ENCODE measurements at regions not wholly inside any gene's neighbourhood (a gene's known extent, or its start where the extent isn't known, plus 50 kb on each side); places are given as distances from the start of the nearest gene placed in this dataset.
"Not testable (repeated sequence)": the region's sequence is repeated elsewhere in the genome, so short reads cannot be mapped to it uniquely, and the experiment has no call there.

DNA sequence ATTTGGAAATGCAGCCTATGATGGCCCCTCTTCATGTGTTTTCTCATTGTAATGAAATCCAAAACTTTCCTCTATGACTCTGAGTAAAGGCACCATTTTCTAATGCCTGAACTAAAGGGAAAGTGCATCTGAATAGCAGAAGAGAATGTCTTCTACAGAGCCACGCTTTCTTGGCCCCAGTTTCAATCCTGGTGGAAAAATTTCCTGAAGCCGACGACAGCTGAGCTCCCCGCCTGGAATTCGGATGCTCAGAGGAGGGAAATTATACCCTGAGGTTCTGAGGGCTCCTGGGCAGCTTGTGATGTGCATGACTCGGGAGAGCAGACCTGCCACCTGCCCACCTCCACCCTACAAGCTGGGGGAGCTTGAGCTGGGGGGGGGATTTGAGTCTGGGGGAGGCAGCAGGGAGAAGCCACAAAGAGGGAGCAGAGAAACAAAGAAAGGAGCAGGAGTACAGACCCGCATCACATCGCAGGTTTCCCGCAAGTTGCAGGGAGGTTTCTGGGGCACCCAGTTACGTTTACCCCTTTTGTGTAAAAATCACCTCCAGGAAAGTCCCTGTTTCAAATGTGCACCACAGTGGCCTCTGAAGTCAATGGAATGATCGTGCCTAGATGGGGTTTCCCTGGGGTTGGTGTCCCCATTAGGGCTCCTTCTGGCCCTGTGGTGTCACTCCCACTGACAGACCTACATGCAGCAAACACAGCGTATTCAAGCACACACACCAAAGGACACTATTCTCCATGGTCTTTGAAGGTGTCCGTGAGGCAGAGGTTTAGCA, 145.6 kb upstream of the RBPJ start:
- no peak for DNase-seq (ENCODE audit: low read depth in 2 of 2)

DNA sequence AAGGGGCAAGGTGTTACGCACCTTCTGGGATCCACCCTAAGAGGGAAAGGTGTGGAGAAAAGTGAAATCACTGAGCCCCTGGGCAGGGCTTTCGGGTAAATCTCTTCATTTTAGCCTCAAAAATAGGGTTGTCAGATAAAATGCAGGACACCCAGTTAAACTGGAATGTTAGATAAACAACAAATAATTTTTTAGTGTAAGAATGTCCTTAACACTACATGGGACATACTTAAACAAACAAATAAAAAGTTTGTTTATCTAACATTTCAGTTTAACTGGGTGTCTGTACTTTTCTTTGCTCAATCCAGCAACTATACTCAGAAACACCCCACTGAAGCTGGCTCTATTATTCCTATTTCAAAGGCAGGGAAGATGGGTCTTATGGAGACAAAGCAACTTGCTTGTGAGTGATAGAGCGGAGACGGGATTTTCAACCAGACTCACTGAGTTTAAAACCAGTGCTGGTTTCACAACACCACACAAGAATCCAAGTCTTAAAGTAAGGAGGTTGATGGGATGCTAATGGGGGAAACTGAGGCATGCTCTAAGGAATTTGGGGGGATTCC, 144.8 kb upstream of the RBPJ start:
- no peak for DNase-seq (ENCODE audit: low read depth in 2 of 2)

DNA sequence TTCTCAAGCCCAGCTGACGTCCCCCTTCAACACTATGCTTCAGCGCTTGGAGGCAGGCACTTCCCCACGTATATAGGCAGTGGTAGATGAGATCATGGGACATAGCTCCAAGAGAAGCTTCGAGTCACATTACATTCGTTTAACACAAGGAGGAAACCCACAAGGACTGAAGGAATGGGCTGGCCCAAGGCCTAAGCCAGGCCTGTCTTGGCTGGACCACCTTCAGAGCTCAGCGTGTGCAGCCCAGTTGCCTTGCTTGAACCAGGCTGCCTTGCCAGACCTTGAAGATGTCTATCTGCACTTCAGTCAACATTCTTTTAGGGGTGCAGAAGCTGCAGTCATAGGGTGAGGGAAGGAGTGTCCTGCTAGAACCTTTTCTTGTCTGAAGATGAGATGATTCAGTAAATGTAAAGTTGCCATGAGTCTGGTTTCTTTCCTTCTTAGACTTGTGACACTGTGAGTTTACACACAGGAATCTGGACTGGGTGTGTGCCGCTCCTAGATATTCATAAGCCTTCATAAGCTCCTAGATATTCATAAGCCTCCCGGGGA, 144.1 kb upstream of the RBPJ start:
- no peak for DNase-seq (ENCODE audit: low read depth in 2 of 2)

DNA sequence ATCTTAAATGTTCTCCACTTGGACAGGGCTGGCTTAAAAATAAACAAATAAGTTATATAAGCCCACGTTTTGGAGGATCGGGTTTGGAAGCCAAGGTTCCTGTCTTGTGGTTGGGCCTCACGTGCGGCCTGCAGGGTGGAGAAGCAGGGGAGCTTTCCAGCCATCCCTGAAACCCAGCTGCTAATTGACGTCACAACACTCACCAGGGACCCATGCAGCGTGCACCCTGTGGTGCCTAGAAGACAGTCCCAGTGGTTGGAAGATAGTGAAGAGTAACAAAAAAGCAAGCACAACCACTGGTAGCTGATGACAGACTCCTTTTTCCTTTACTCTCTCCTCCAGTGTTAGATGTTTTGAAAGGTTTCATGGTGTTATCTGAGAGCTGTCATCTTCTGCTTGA, 142.0 kb upstream of the RBPJ start:
- DNase-seq (ENCODE audit: low read depth in 2 of 2), result no peak

DNA sequence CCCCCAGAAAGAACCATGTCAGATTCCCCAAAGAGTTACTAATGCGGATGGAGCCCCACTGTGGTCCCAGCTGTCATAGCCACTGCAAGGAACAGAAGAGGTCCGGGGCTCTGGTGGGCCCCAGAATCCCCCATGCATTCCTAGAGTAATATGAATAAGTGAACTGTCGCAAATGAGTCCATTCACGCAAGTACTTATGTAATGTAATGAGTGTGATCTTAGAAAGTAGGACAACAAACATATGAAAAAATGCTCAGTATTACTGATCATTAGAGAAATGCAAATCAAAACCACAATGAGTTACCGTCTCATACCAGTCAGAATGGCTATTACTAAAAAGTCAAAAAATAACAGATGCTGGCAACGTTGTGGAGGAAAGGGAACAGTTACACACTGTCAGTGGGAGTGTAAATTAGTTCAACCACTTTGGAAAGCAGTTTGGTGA, 141.5 kb upstream of the RBPJ start:
- no peak for DNase-seq (ENCODE audit: low read depth in 2 of 2)

DNA sequence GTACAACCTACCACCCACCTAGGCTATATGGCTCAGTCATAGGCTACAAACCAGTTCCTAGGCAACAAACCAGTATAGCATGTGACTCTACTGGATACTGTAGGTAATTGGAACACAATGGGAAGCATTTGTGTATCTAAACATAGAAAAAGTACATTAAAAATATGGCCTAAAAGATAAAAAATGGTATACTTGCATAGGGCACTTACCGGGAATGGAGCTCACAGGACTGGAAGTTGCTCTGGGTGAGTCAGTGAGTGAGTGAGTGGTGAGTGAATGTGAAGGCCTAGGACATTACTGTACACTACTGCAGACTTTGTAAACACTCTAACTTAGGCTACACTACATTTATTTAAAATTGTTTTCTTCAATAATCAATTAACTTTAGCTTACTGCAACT, 139.2 kb upstream of the RBPJ start:
- no peak for DNase-seq (ENCODE audit: low read depth in 2 of 2)

DNA sequence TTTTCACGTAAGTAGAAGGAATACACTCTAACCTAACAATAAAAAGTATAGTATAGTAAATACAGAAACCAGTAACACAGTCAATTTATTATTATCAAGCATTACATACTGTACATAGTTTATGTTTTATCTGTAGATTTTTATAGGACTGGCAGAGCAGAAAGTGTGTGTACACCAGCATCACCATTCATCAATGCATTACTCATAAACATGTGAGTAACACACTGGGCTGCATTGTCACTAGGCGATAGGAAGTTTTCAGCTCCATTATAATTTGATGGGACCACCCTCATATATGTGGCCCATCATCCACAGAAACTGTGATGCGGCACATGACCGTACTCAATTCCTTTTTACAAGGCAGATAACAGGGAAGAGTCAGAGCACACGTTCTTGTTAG, 137.8 kb upstream of the RBPJ start:
- no peak for DNase-seq (ENCODE audit: low read depth in 2 of 2)

DNA sequence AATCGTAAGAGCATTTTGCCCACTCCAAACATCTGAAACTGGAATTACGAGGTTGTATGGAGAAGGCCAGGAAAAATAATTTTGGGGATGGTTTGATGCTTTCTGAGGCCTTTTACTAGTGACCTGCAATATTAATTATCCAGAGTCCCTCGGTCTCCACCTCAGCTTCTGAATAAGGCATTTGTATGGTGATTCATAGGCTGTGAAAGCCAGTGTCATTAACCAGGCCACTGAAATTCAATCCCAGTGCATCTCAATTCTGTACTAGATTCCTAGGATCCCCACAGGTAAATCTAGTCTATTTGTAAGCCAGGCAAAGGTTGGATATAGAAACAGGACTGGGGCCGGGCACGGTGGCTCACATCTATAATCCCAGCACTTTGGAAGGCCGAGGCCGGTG, 135.4 kb upstream of the RBPJ start:
- no peak for DNase-seq (ENCODE audit: low read depth in 2 of 2)

DNA sequence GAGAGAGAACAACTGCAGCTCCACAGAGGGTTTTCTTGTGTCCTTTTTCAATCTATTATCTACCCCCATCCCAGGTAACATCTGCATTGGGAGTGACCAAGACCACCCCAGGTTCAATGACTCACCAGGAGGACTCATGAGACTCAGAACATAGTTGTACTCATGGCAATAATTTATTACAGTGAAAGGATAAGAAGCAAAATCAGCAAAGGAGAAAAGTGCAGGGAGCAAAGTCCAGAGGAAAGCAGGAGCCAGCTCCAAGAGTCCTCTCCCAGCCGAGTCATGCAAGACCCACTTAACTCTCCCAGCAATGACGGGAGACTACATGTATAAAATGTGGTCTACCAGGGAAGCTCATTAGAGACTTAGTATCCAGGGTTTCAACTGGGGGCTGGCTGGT, 129.5 kb upstream of the RBPJ start:
- no peak for DNase-seq (ENCODE audit: low read depth in 2 of 2)

DNA sequence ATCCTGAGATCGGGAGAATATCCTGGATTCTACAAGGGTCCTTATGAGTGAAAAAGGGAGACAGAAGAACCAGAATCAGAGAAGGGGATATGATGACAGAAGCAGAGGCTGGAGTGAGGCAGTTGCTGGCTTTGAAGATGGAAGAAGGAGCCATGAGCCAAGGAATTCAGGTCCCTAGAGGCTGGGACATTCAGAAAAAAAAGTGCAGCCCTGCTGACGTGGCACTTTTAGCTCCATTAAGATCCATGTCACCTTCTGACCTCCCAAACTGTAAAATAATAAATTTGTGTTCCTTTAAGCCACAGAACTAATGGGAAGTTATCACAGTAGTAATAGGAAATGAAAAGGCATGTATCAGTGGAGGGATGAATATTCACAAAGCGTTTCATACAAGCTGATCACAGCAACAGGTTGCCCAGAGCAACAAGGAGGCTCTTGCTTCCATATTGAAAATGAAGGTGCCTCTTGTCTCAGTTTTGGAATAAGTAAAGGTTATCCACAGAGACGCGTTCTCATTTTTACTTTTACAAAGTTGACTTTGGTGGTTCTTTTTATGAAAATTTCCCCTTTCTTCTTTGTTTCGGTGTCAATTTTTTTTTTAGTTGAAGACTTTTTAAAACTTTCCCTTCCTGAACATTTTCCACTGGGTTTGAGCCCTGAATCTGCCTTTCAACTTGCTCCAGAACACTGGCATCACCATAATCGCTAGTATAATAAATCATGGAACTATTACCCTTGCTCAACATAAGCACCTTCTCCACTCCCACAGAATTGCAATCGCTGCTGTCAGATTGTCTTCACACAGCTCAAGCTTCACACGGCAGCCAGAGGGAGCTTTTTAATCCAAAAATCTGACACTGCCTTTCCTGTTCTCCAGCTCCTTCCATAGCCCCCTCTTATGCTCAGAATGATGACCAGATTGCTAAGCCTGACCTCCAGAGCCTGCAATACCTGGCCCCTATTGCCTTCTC, 127.6 kb upstream of the RBPJ start:
- no peak for DNase-seq (ENCODE audit: low read depth in 2 of 2)

DNA sequence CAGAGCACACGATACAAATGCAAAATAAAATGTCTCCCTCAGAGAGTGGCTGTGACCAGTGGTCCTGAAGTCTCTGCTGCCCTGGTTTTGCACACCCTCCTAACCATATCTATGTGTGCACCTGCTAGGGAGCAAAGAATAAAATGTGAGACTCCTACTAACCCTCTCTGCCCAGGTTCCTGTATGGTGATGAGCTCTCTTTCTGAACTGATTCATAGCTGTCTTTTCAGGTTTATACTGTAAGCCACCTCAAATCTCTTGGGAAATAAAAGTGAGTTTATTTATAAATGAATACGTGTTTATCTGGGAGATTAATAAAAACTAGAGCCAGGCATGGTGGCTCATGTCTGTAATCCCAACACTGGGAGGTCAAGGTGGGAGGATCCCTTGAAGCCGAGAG, 126.0 kb upstream of the RBPJ start:
- DNase-seq (ENCODE audit: low read depth in 2 of 2), result no peak

DNA sequence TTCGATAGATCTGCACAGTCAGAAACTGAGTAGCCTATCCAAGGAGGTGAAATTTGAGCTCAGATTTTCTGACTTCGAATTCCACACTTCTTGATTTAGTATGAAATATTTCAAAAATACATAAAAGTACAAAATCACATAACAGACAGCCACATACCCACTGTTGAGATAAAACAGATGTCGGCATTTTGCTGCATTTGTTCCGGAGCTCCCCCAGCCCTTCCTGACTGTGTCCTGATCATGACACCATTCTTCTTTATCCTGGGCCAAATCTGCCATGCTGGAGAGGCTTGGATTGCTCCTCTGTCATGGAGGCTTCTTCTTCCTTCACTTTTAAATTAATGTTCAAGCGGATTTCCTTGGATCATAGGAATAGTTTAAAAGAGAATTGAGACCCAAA, 124.2 kb upstream of the RBPJ start:
- DNase-seq (ENCODE audit: low read depth in 2 of 2), result no peak

DNA sequence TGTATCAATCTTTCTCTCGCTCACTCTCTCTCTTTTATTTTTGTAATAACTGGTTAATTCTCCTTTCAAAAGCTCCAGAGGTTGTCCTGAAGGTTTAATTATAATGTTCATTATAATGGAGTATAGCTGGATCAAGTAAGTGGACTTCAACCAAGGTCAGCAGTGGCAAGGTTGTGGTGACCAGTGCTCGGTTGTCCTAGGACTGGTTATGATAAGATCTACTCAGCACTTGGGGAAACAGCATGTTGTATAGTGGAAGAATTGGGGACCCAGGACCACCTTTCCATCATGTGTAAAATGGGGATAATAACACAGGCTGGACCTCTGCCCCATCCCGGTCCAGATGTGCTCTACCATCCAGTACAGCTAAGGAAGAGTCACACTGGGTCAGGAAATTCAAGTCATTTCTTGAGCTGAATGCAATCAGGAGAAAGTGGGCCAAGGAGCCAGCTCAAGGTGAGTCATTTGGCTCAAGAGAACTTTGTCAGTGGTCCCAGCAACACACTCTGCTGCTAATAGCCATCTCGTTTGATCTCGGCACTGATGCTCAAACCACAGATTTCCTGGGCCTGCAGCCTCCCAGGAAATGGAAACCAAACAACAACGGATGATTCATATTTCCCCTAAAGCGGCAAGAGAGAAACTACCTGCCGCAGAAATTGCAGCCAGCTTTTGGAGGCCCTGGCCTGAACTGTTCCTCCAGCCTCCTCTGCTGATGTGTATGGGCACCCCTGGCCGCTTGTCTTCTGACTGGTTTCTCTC, 123.6 kb upstream of the RBPJ start:
- peak; percentile 41 to 69 for DNase-seq (ENCODE audit: low read depth in 2 of 2)

DNA sequence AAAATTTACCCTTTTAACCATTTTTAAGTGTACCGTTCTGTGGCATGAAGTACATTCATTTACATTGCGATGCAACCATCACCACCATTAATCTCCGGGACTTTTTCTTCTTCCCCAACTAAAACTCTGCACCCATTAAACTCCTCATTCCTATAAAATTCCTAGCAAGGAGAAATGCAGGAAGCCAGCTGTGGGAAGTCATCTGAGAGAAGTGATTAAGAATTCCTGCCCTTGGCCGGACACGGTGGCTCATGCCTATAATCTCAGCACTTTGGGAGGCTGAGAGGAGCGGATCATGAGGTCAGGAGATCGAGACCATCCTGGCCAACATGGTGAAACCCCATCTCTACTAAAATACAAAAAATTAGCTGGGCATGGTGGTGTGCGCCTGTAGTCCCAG, 121.9 kb upstream of the RBPJ start:
- not testable (repeated sequence) for DNase-seq (ENCODE audit: low read depth in 2 of 2)

DNA sequence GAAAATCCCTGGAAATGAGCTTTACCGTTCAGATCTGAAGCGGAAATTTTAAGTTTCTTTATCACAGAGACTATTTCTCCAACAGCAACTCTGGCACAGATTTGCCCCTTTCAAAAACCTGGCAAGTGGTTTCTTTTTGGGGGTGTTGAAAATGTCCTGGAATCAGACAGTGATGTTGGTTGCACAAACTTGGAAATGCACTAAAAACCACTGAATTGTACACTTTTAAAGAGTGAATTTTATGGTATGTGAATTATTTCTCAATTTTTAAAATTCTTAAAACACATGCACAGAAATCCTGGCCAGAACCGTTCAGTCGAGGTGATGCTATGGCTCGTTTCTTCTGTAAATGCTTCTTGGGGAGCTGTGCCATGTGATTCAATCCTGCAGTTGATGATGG, 121.2 kb upstream of the RBPJ start:
- DNase-seq (ENCODE audit: low read depth in 2 of 2), result no peak

DNA sequence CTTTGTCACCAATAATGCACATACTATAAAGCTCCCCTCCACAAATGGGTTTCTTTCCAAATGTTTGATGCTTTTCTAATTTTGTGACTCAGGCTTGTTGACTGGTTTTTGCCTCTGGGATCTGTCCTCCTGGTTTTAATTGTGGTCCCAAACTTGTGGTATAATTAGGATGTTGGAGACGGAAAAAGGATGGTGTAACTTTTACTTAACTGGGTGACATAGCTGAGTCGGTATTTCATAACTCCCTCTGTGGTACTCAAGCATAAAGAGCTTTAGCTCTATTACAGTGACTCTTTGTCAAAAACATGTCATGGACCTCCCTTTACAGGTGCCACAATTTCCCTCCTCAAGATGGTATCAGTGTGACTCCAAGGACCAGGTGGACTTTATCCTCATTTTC, 119.7 kb upstream of the RBPJ start:
- DNase-seq (ENCODE audit: low read depth in 2 of 2), result no peak

DNA sequence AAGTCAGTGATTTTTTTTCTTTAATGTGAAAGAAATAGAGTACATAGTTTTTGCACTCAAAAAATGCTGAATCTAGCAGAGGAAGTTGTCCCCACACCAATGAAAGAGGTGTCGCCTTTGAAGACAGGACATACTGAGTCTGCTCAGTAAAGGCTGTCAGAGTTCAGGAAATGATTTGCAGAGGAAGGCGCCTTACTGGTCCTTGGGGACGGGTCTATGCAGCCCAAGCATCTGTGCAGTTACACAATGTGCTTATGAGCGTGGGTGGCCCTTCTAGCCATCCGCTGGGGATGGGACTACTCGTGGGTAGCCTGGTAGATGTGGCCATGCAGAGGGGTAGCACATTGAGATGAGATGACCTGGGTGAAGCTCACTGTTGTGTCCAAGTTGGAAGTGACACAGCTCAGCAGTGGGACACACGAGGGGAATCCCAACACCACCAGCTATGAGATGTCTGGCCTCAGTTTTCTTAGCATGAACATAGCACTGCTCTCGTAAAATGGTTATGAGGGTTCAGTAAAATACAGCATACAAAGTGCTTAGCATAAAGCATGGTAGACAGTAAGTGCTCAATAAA, 116.5 kb upstream of the RBPJ start:
- DNase-seq (ENCODE audit: low read depth in 2 of 2), result no peak

DNA sequence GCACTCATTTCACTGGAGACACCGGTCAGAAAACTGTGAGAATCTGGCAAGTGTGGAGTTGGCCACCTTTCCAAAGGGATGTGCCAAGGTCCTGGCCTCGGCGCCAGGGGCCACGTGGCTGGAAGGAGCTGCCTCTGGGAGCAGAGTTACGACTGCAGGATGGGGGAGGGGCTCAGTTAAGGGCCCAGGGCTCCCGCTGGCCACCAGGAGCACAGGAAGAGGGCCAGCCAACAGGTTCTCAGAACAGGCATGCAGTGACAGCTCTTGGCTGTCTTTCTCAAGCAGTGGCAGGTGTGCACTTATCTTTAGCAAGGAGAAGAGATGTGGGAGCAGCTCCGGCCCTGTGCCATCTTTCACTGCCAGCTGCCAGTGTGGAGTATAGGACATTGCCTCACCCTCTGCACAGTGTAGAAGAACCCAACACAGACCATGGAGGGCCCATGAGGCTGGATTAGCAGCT, 115.9 kb upstream of the RBPJ start:
- DNase-seq (ENCODE audit: low read depth in 2 of 2), result no peak

DNA sequence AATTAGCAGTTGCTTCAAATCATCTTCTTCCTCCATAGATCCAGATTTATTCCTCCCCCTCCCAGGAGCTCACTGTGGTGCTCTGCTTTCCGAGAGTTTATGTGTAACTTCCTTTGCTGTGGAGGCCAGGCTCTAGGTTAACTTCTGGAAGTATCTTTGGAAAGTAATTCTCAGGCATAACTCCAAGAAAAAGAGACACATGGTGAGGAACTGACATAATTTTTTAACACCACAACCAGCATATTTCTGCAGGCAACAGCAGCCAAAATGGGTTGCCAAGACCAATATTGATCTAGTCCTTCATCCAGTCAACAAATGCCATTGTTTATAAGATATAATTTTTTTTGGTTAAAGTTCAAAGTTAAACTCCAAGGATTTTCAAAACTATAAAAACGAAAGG, 114.5 kb upstream of the RBPJ start:
- DNase-seq (ENCODE audit: low read depth in 2 of 2), result no peak

DNA sequence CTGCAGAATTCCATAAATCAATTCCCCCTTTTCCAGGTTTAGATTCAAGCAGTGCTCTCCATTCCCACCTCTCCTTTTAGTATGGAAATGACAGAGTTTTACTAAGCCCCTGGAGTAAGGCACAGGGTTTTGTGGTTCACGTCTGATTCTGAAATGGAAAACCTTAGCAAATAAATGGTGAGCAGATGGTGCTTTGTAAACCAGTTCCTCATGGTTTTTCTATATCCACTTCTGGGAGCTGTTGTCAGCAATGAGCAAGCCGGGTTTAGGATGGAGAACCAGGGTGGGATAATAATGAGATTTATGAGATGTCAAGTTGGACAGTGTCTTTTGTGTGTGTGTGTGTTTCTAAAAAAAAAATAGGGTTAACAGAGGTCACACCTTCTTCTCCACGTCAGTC, 113.8 kb upstream of the RBPJ start:
- no peak for DNase-seq (ENCODE audit: low read depth in 2 of 2)

DNA sequence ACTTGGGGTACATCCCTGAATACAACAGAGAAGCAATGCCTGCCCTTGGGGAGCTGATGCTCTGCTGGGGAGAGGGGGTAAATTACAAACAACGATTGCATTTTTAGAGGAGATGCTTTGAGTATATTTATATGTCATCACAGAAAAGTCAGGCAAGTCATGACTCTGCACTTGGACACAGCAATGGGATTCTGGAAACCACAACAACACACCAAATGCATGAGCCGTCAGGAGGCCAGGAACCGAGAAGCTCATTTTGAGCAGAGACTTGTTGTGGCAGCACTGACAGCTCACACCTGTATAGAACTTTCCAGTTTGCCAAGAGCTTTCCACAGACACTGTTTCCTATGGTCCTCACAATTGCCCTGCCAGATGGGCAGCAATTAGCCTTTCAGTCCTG, 113.2 kb upstream of the RBPJ start:
- DNase-seq (ENCODE audit: low read depth in 2 of 2), result no peak

Data from stimulated activated CD4-positive, alpha-beta T cell treated with anti-CD3 and anti-CD28 coated beads, Interleukin-4, amount 100 ng/mL, for 48 hours (primary cell).